Forelimb muscle (tissue), 1 donor: ENCODE measurements at regions not wholly inside any gene's neighbourhood (a gene's known extent, or its start where the extent isn't known, plus 50 kb on each side); places are given as distances from the start of the nearest gene placed in this dataset.

Source experiments
- DNase-seq: peaks from one replicate; pipeline ENCODE4 v3.0.0-alpha.2; 2013; ENCODE audit warnings: low read depth

DNA sequence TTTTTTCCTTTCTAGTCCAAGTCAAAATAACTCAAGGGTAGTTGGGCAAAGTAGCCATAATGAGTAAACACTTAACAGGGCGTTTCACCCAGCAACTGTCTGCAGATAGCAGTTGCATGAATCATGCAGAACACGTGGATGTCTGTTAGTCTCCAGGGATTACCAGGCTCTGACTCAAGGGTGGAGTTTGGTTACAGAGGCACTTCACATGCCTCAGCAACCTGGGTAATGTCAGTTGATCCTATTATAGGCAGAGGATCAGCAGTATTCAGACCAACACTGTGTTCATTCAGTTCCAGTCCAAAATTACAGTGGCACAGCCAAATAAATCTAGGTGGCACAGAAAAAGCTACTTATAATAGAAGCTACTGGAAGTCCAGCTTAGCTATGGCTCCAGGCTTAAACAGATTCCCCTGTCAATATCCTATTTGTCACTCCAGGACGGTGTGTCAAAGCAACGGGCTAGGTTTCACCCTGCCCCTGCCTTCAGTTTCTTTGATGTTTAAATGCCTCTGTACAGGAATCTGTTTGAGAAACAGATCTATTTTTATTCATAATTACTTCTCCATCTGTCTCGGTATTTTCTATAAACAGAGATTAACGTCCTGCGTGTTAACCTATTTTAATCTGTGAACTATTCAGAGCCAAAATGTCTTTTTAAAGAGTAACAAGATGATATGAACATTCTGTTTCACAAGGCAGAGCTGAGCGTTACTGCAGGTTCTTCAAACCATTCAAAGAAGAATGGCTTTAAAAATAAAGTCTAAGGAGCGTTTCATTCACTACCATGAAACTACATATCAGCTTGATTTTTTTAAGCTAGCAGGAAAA lies 162.6 kb upstream of the AKR1E2 start:
- no peak for DNase-seq

DNA sequence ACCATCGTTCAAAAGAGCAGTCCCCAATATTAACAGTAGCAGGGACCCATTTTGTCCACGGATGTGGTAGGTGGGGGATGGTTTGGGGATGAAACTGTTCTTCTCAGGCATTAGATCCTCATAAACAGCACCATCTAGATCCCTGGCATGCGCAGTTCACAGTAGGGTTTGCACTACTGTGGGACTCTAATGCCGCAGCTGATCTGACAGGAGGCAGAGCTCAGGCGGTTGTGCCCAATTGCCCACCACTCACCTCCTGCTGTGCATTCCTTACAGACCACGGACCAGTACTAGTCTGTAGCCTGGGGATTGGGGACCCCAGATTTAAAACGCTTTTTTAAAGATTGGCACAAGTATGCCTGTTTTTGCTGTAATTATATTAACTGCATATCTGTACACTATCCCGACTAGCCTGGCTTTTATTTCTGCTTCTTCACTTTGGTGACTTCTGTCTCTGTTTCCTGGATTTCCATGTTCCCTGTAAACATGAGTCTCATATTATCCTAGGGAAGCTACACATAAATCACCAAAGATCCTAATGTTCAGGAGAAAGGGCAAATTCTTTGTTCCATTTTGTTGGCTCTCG lies 163.3 kb upstream of the AKR1E2 start:
- DNase-seq = no peak

DNA sequence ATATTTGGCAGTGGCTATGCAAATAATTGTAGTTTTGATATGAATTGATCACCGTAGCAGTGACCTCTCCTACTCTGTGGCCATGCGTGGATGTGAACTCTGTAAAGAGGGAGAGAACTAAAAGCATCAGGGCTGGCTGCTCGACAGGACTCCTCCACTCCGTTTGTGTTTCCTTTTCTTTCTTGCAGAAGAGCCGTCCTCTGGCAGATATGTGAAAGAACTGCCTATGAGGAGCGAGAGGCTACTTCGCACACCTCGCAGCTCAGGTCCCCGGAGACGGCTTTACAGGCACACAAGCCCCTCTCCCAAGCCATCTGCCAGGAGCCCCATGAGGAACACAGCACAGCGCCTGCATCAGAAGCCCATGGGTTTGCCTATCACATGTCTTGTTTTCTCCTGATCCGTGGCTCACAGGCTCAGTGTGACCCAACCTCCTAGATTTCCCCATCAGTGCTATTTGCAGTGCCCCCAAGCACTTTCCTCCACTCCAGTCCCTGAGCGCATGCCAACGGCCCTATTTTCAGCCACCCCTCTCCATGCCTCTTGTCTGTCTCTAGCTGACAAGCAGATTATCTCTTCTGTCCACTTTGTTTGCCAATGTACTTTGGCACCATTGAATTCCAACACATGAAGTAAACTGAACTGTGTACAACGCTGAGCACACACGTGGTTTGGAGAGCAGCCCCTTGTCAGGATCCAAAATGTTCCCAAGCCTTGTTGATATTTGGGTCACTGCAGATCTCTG lies 164.3 kb upstream of the AKR1E2 start:
- no peak for DNase-seq

DNA sequence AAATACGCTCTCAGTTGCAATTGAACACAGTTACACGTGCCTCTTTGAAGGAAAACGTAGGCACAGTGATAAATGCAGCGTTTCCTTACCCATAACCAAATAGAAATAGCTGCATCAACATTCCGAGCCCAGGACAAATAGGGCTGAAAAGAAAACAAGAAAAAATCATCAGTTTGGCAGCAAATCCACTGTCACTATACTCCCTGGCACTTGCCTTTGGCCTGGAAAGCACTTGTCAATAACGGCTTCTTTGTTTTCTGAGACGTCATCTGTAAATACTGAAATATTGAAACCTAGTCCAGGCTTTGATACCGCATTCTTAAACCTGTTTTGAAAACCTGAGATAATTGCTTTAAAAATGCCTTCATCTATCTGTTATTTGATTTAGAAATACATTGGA lies 167.2 kb upstream of the AKR1E2 start:
- no peak for DNase-seq

DNA sequence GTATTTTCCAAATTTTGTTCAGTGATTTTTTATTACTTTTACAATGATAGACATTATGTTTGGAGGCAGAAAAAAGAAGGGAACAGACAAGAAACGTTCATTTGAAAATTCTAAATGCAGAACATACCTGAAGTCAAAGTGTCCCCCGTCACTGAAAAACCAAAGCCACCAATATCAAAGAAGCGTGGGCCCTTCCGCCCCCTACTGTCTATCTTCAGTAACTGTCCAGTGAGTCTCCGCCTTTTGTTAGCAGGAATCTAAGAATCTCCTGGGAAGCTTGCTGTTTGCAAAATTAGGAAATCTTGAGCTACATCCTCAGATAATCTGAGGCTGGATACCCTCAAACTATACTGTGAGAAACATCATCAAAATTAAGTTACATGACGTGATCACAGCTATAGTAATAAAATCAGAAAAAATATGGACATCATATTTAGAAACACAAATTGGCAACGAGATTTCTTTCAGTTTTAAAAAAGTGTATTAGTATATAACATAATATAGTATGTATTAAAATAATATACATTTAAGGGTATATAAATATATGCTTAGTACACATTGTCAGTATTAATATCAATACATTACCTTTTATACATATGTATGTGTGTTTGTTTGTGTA lies 169.3 kb upstream of the AKR1E2 start:
- DNase-seq = no peak

DNA sequence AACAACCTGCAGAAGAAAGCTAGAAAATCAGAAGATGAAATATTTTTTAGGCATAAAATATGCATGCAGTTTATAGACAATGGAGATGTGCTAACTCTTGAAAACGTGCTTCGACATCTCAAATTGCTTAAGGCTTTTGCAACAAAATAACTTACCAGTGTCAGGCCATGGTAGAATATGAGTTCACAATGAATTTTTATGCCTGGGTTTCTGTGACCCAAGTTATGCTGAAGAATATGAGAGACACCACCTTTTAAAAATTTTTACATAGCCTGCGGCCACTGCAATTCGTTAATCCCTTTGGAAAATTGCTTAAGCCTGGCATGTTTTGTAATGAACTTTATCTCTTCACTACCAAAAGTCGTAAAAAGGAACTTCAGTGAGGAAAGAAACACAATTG lies 170.1 kb upstream of the AKR1E2 start:
- DNase-seq = no peak

DNA sequence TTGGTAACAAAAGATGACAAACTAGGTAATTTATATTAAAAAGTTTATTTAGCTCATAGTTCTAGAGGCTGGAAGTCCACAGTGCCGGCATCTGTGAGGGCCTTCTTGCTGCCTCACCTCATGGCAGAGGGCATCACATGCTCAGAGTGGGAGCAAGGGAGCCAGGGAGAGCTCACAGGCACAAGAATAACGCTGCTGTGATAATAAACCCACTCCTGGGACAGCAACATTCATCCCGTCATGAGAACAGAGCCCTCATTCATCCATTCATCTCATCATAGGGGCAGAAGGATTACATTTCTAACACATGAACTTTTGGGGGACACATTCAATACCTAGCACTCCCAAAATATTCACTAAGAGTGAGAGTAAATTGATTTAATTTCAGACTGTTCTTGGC lies 170.6 kb upstream of the AKR1E2 start:
- no peak for DNase-seq

DNA sequence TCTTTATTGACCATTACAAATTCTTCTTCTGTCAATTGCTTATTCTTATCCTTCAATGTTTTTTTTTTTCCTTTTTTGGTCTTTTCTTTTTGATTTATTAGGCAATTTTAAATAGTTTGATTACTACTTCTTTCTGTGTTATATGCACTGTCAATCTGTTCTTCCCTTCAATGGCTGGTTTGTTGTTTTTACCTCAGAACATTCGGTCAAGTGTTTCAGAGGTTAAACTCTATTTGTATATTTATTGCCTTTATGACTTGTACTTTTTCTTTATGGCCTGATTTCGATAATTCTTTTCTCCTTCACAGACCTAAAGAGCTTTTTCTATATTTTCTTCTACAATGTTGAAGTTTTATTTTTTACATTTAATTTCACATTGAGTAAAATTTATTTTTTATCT lies 171.5 kb upstream of the AKR1E2 start:
- DNase-seq = no peak

DNA sequence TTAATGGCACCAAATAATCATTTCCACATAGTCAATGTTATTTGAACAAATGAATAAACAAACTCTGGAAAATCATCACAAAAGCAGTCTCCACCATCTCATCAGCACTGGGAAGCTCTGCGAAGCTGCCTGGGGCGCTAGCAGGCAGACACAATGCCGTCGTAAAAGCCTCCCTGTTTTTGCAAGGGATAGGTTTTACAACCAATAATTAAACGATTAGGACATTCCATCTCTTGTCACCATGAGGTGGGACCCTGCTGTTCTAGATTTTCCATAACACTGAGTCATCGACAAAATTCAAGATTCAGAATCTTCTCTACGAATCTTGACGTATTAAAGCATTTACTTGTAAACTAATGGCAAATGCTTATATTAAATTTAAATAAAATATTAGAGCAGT lies 172.8 kb upstream of the AKR1E2 start:
- no peak for DNase-seq

DNA sequence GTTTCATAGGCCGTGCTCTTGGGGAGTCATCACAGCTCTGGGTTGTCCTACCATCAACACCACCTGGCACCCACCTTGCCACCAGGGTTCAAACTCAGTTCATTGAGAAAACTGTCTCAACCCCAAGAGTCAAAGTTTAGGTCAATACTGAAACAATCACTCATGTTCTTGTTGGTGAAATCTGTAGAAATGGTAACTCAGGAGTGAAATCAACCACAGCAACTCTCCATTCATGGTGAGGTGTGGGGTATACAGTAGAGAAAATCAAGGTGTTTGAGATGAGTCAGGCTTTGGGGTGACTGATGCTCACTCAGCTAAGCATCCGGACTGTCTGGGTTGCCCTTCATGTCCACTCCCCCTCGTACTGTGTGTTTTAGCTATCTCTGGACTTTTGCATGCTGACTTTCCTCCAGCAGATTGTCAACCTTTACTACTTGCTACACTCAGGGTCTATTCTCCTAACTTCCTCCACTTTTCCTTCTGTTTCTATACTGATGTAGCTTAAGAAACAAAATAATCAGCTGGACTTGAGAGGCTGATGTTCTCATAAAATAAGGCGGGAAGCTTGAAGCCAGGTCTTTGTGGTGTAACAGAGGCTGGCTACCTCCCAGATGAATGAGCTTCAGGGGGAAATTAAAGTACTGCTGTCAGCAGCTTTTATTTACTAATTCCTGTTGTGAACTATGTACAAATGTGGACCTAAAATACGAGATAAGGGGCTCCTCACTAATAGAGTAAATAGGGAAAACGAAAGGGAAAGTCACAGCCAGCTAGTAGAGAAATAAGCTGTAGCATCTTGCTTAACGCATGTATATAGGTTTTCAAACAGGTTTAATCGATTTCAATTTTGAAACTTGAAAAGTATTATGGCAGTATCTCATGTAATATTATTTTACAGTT lies 173.6 kb upstream of the AKR1E2 start:
- no peak for DNase-seq

DNA sequence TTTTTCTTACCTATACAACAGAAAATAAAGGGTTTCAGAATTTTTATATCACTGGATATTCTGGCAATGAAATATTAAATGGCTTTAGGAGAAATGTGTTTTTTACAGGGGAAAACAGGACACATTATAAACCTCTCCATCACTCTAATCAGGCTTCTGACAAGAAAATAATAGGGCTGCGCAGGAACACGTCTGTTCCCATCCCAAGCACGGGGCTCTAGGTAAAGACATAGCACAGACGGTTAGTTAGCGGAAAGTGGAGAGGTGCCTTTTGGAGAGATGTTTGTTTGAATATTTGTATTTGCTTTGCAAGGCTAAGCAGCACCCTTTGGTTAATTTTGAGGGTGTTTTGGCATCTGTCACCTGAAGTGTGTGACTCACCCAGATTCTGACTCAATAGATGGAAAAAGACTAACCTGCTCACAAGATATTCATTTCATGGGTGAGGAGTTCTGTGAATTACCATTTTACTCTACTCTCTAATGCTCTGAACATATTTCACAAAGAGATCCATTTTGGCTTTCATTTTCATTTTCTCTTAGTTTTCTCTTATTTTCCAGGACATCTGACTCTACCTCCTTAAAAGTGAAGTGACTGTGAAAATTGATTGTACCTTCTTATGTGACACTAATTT lies 174.5 kb upstream of the AKR1E2 start:
- no peak for DNase-seq

DNA sequence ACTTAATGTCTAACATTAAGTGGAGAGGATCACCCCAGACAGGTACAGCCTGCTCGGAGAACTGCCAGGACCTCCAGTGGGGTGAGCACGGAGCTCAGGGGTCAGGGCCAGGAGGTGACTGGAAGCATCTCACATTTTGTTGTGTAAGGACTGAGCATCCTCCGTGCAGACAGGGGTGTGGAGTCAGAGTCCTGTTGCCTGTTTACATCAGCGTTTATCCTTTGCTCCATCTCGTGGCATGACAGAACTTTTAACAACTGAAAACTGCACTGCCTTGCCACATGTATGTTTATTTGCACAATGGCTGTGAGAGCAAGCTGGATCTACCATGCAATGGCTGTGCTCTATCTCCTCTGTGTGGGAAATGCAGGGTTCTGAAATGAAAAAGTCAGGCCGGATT lies 175.4 kb upstream of the AKR1E2 start:
- no peak for DNase-seq

DNA sequence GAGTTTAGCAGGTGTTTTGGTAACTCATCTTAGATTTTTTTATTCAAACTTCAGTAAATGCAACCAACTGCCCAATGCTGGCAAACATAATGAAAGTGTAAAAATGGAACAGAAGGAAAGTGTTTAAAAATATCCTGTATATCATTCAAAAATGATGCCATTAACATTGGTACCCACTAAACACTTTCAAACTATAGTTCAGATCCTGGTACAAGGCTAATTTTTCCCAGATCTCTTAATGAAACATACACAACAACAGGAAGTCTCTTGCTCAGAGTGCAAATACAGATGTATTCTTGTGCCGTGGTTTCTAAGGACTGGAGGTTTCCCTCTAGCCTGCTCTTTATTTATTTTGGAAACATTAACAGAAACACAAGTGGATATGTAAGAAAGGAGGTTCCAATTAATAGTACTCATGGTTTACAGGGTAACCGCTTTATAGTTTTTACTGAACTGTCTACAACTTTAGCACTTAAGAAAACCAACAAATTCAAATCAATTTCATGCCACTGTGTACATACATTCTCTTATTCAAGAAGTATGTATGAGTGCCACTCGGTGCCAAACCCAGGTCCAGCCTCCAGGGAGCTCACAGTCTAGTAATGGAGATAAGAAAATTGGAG lies 176.0 kb upstream of the AKR1E2 start:
- no peak for DNase-seq

DNA sequence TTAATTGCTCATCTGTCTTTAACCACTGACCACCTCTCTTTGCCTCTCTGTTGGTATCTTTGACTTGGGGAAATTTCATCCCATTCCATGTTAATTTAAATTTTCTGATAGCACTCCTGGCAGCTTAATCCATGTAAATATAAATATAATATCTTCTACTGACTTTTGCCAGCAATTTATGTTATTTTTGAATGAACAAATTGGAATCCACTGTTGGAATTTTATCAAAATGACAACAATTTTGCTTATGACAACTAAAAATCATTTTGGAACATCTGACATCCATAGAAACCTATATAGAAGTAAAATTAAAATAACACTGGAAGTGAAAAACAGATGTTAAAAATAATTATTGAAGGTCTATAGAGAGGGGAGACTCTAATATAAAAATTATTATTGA lies 176.5 kb upstream of the AKR1E2 start:
- no peak for DNase-seq

DNA sequence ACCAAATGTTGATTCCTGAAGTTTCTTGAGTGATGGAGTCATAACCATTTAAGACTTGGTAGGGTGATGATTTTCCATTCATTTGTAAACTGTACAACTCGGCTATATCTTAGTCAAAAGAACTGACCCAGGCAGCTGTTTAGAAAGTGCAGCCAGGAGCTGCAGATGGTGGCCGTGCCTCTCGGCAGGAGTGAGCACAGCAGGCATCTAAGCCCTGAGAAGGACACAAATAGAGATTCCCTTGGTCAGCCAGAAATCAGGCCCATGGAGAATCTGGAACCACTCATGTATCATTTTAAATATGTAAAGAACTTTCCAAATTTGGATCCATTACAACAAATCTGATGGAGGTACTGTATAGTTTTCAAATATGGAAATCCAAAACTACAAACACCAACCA lies 177.0 kb upstream of the AKR1E2 start:
- DNase-seq = no peak

DNA sequence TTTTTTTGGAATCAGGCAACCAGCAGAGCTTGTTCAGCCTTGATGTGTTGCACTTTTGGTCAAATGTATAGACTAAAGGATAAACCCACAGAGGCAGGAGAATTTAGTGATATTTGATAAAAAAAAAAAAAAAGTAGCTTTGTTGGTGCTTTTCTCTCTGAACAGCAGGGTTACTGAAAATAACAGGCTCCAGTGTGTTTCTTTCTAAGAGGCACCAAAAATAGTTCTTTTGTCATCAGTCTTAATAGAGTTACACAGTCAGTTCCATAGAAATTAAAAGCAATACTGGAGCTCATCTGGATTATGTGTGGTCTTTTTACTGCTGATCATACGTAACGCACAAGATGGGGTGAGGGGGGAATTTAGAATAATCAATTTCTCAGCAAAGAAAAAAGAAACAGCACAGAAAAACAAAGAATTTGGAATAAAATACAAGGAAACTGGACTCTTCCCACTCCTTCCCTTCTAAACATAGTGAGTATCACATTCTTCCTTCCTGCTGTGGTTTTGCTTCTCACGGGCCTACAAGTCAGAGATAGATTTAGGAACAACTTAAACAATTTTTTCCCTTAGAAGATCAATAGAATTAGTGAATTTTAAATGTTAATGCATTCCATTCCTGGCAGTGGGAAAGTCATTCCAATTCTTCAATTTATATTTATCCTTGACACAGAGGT lies 178.8 kb upstream of the AKR1E2 start:
- DNase-seq = no peak

DNA sequence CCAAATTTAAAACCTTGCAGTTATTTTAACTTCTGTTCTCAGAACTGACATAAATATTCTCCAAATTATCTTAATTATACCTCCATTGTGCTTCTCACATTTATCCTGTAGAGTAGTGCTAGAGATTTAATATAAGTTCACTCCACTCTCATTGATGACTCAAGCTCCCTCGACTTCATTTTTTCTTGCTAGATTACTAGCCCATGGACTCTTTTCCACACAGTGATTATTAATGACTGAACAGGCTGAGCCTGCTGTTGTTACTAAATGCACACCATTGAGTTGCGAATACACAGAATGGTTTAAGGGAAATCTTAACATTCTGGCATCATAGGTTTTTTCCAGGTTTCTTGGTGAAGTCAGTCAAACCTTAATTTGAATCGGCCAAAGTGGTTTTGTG lies 179.5 kb upstream of the AKR1E2 start:
- no peak for DNase-seq

DNA sequence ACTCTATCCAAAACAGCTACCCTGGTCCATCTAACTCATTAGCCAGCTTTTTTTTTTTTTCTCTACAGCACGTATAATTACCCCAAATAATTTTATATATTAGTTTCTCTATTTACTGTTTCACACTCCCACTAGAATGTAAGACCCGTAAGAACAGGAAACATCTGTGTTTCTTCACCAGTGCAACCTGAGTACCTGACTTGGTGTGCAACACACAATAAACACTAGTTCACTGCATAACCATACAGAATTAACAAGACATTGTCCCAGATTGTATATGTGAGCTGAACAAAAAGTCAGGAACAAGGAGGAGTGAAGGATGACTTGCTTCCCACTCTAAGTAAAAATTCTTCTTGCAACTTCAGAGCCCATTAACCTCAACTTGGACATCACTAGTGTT lies 180.2 kb upstream of the AKR1E2 start:
- no peak for DNase-seq

DNA sequence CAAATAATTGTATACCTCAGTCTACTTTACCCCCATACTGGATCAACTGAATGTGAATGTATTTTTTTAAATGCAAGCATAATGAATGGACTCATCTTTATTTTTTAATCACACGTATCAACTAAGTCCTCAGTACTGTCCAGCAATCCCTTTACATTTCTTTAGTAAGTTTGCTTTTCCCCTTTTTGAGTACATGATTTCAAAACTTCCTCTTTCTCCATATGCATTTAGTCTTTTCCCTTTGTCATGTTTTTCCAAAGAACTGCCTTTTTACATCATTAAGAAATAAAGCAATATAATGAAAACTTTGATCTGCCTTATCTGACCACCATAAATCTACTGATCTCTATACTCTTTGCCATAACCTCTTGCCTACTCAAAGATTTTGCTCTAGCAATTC lies 182.5 kb upstream of the AKR1E2 start:
- no peak for DNase-seq

DNA sequence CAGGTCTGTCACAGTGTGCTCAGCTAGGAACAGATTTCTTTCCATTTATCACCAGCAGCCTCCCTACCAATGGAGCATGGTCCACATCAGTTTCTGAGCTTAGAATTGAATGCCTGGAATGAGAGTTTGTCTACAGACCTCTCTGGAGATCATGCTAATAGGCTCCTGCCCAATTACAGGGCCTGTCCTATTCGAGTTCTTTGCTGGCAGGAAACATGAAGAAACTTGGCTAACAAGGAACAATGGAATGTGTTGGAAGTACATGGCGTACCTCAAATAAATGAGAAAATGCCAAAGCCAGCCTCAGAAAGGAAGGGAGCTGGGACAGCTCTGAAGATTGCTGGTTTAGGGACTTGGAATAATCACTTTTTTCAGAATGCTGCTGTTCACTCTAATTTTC lies 186.0 kb upstream of the AKR1E2 start:
- no peak for DNase-seq
